Tibial artery (tissue), 4 donors: ENCODE measurements at regions not wholly inside any gene's neighbourhood (a gene's known extent, or its start where the extent isn't known, plus 50 kb on each side); places are given as distances from the start of the nearest gene placed in this dataset.
"Not testable (repeated sequence)": the region's sequence is repeated elsewhere in the genome, so short reads cannot be mapped to it uniquely, and the experiment has no call there.

Experiments
- DNase-seq, 2 donors: peaks; one replicate each; pipeline ENCODE4 v3.0.0-alpha.2; 2019
- H3K27ac ChIP-seq, 2 donors: fragments of 200-600 bp; sonication (generic) in 1 of 2; 1 replicate in 1 of 2; 2 replicates in 1 of 2; pipeline ENCODE4 v1.5.1; 2018 to 2019; ENCODE audit warnings: mild to moderate bottlenecking in 1 of 2
- H3K27me3 ChIP-seq, 2 donors: fragments of 200-600 bp; sonication (generic) in 1 of 2; one replicate each; pipeline versions ENCODE4 v1.5.1 to v1.6.0; 2016 to 2019
- H3K36me3 ChIP-seq, 3 donors: fragments of 200-600 bp; sonication (generic) in 2 of 3; one replicate each; pipeline ENCODE4 v1.5.1; 2016 to 2019; ENCODE audit warnings: mild to moderate bottlenecking in 2 of 3
- H3K4me1 ChIP-seq, 4 donors: fragments of 200-600 bp; sonication (generic) in 2 of 4; 1 replicate in 3 of 4; 2 replicates in 1 of 4; pipeline ENCODE4 v1.5.1; 2016 to 2019
- H3K4me3 ChIP-seq, 2 donors: fragments of 200-600 bp; sonication (generic) in 1 of 2; 1 replicate in 1 of 2; 2 replicates in 1 of 2; pipeline ENCODE4 v1.5.1; 2018 to 2019; ENCODE audit warnings: mild to moderate bottlenecking in 2 of 2
- H3K9me3 ChIP-seq, 3 donors: fragments of 200-600 bp; sonication (generic) in 1 of 3; one replicate each; pipeline ENCODE4 v1.5.1; 2016 to 2019
- intact Hi-C: fragments of 100-400 bp; cut with DNase I; formaldehyde crosslinking; loops from one replicate; pipeline ENCODE4 v1.15.0; 2023; ENCODE audit warnings: low total_unique reads
- TF ChIP-seq, protein P1 (sequence below), 2 experiments: fragments of 200-600 bp in 1 of 2; fragments of 450-650 bp in 1 of 2; IDR thresholded peaks; one replicate each; pipeline ENCODE4 v1.5.1; 2017 to 2019; ENCODE audit warnings: antibody characterized with exemption in 2 of 2, mild to moderate bottlenecking in 1 of 2, moderate library complexity in 1 of 2

- H3K27me3 ChIP-seq, H3K27ac ChIP-seq, H3K9me3 ChIP-seq, H3K36me3 ChIP-seq, intact Hi-C loops, H3K4me1 ChIP-seq, H3K4me3 ChIP-seq, DNase-seq: not testable (repeated sequence)
Observed at GRCh38 chr4:142897518-142897917, 51.4 kb upstream of the INPP4B start.

- TF ChIP-seq, protein P1, sequence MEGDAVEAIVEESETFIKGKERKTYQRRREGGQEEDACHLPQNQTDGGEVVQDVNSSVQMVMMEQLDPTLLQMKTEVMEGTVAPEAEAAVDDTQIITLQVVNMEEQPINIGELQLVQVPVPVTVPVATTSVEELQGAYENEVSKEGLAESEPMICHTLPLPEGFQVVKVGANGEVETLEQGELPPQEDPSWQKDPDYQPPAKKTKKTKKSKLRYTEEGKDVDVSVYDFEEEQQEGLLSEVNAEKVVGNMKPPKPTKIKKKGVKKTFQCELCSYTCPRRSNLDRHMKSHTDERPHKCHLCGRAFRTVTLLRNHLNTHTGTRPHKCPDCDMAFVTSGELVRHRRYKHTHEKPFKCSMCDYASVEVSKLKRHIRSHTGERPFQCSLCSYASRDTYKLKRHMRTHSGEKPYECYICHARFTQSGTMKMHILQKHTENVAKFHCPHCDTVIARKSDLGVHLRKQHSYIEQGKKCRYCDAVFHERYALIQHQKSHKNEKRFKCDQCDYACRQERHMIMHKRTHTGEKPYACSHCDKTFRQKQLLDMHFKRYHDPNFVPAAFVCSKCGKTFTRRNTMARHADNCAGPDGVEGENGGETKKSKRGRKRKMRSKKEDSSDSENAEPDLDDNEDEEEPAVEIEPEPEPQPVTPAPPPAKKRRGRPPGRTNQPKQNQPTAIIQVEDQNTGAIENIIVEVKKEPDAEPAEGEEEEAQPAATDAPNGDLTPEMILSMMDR (IDR thresholded peaks at IDR 0.05): no peak
- intact Hi-C loops: no loop called here
- no peak for DNase-seq
- Histone ChIP-seq H3K9me3 (peaks cover 0 to 11% (median 0%) of the 10 kb centered on the region in 3 donors), H3K4me3 (no peak overlapping the region), H3K27me3 (no peaks in the 10 kb centered on the region), H3K36me3 (no peaks in the 10 kb centered on the region), H3K4me1 (no peaks in the 10 kb centered on the region), H3K27ac (no peak overlapping the region)
Observed at GRCh38 chr4:142900622-142901021, 54.5 kb upstream of the INPP4B start.

GRCh38 chr4:142901166-142901662 is 55.1 kb upstream of the INPP4B start:
- DNase-seq: no peak
- Histone ChIP-seq H3K9me3 (peaks cover 0 to 11% (median 0%) of the 10 kb centered on the region in 3 donors), H3K27me3 (no peaks in the 10 kb centered on the region), H3K36me3 (no peaks in the 10 kb centered on the region), H3K27ac (no peak overlapping the region), H3K4me3 (no peak overlapping the region), H3K4me1 (no peaks in the 10 kb centered on the region)
- intact Hi-C loops: no loop called here
- TF ChIP-seq, protein P1 (IDR thresholded peaks at IDR 0.05): no peak

DNA sequence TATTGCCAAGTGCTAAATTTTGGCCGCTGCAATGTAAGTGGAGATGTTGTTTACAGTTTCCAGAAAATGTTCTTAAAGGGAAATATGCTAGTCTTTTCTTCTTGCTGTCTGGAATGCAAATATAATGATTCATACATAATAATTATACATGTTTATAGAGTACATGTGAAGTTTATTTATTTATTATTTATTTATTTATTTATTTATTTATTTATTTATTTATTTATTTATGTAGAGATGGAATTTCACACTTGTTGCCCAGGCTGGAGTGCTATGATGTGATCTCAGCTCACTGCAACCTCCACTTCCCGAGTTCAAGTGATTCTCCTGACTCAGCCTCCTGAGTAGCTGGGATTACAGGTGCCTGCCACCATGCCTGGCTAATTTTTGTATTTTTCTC is 57.5 kb upstream of the INPP4B start:
- H3K36me3 ChIP-seq, H3K27ac ChIP-seq, intact Hi-C loops, H3K4me1 ChIP-seq, DNase-seq, H3K4me3 ChIP-seq, H3K27me3 ChIP-seq, H3K9me3 ChIP-seq: not testable (repeated sequence)

GRCh38 chr4:142909908-142910307 is 63.8 kb upstream of the INPP4B start:
- TF ChIP-seq, protein P1 (IDR thresholded peaks at IDR 0.05): no peak
- Histone ChIP-seq H3K4me3 (no peak overlapping the region), H3K27ac (no peak overlapping the region), H3K9me3 (no peaks in the 10 kb centered on the region), H3K4me1 (peaks cover 0 to 10% (median 0%) of the 10 kb centered on the region in 4 donors), H3K36me3 (no peaks in the 10 kb centered on the region), H3K27me3 (no peaks in the 10 kb centered on the region)
- intact Hi-C loops: no loop called here
- no peak for DNase-seq

DNA sequence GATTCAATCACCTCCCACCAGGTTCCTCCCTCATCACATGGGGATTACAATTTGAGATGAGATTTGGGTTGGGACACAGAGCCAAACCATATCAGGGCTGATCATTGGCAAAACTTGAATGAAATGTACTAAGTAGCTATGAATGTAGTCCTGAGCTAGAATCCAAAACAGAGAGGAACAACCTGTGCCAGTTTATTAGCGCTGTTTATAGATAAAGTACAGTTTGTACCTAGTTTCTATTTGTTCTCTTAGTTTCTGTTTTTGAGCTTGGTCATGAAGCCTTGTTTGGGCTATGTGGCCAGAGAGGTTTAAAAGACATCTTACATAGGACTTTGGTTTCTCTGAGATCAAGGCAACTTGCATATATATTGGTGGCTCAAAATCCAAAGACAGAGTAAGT is 66.9 kb upstream of the INPP4B start:
- intact Hi-C loops: no loop called here
- no peak overlapping the region for H3K27ac ChIP-seq
- no peak for DNase-seq
- H3K4me1 ChIP-seq: peaks cover 0 to 10% (median 0%) of the 10 kb centered on the region in 4 donors
- H3K27me3 ChIP-seq: no peaks in the 10 kb centered on the region
- H3K36me3 ChIP-seq: no peaks in the 10 kb centered on the region
- no peak overlapping the region for H3K4me3 ChIP-seq
- no peaks in the 10 kb centered on the region for H3K9me3 ChIP-seq
- TF ChIP-seq, protein P1 (IDR thresholded peaks at IDR 0.05): no peak

GRCh38 chr4:142913461-142914030 is 67.4 kb upstream of the INPP4B start:
- peaks cover 0 to 10% (median 0%) of the 10 kb centered on the region in 4 donors for H3K4me1 ChIP-seq
- H3K4me3 ChIP-seq: no peak overlapping the region
- TF ChIP-seq, protein P1 (IDR thresholded peaks at IDR 0.05): no peak
- H3K27me3 ChIP-seq: no peaks in the 10 kb centered on the region
- no peaks in the 10 kb centered on the region for H3K9me3 ChIP-seq
- H3K36me3 ChIP-seq: no peaks in the 10 kb centered on the region
- DNase-seq: no peak
- H3K27ac ChIP-seq: no peak overlapping the region
- intact Hi-C loops: no loop called here
